ENCODE measurements at regions not wholly inside any gene's neighbourhood (a gene's known extent, or its start where the extent isn't known, plus 50 kb on each side); places are given as distances from the start of the nearest gene placed in this dataset.

- no peak for DNase-seq (ENCODE audit: low read depth)
These were observed 179.4 kb downstream of the ETS1 start for GRCh38 chr11:128407962-128408361.

GRCh38 chr11:128405714-128406662 lies 181.4 kb downstream of the ETS1 start:
- DNase-seq (ENCODE audit: low read depth) = no peak

GRCh38 chr11:128405112-128405511 lies 182.2 kb downstream of the ETS1 start:
- DNase-seq (ENCODE audit: low read depth) = no peak

GRCh38 chr11:128404437-128404836 lies 182.9 kb downstream of the ETS1 start:
- no peak for DNase-seq (ENCODE audit: low read depth)

GRCh38 chr11:128400382-128401203 lies 186.8 kb downstream of the ETS1 start:
- DNase-seq (ENCODE audit: low read depth) = no peak

- no peak for DNase-seq (ENCODE audit: low read depth)
These were observed 187.9 kb downstream of the ETS1 start for GRCh38 chr11:128399251-128400121.

GRCh38 chr11:128398517-128399250 lies 188.7 kb downstream of the ETS1 start:
- DNase-seq (ENCODE audit: low read depth) = no peak

GRCh38 chr11:128397362-128397761 lies 190.0 kb downstream of the ETS1 start:
- DNase-seq (ENCODE audit: low read depth) = no peak

GRCh38 chr11:128394431-128395089 lies 192.8 kb downstream of the ETS1 start:
- DNase-seq (ENCODE audit: low read depth) = no peak

- no peak for DNase-seq (ENCODE audit: low read depth)
These were observed 195.1 kb downstream of the ETS1 start for GRCh38 chr11:128392259-128392658.

GRCh38 chr11:128391811-128392210 lies 195.5 kb downstream of the ETS1 start:
- no peak for DNase-seq (ENCODE audit: low read depth)

GRCh38 chr11:128390246-128390645 lies 197.1 kb downstream of the ETS1 start:
- no peak for DNase-seq (ENCODE audit: low read depth)

GRCh38 chr11:128389461-128389976 lies 197.8 kb downstream of the ETS1 start:
- DNase-seq (ENCODE audit: low read depth) = no peak

GRCh38 chr11:128388206-128388815 lies 199.0 kb downstream of the ETS1 start:
- DNase-seq (ENCODE audit: low read depth) = no peak

- DNase-seq (ENCODE audit: low read depth) = peak; percentile 19
These were observed 207.5 kb downstream of the ETS1 start for GRCh38 chr11:128379587-128380580.

GRCh38 chr11:128375961-128376360 lies 211.4 kb downstream of the ETS1 start:
- DNase-seq (ENCODE audit: low read depth) = no peak

- DNase-seq (ENCODE audit: low read depth) = no peak
These were observed 213.3 kb downstream of the ETS1 start for GRCh38 chr11:128374026-128374425.

- DNase-seq (ENCODE audit: low read depth) = no peak
These were observed 214.4 kb downstream of the ETS1 start for GRCh38 chr11:128372977-128373376.

- no peak for DNase-seq (ENCODE audit: low read depth)
These were observed 219.8 kb downstream of the ETS1 start for GRCh38 chr11:128367573-128367972.

Data from stimulated activated CD4-positive, alpha-beta T cell treated with anti-CD3 and anti-CD28 coated beads, Interleukin-2, amount 100 ng/mL, for 4 hours (primary cell).